ENCODE measurements at regions not wholly inside any gene's neighbourhood (a gene's known extent, or its start where the extent isn't known, plus 50 kb on each side); places are given as distances from the start of the nearest gene placed in this dataset.

DNA sequence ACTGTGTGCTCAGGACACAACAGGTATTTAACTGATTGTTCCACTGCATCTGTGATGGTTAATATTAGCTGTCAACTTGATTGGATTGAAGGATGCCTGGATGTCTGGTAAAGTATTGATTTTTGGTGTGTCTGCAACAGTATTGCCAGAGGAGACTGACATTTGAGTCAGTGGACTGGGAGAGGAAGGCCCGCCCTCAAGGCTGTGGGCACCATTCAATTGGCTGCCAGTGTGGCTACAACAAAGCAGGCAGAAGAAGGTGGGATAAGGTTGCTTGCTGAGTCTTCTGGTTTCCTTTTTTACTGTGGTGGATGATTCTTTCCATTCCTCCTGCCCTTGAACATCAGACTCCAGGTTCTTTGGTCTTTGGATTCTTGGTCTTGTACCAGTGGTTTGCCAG lies 137.1 kb upstream of the FAM13C start:
- no peak overlapping the region for H3K4me3 ChIP-seq
- H3K4me1 ChIP-seq = no peaks in the 10 kb centered on the region
- DNase-seq (ENCODE audit: extremely low spot score in 2 of 2) = no peak
- H3K27me3 ChIP-seq = no peaks in the 10 kb centered on the region
- intact Hi-C loops (cut with DNase I) = no loop called here
- H3K27ac ChIP-seq = no peak overlapping the region
- H3K9me3 ChIP-seq = peaks cover 6% of the 10 kb centered on the region
- H3K36me3 ChIP-seq = no peaks in the 10 kb centered on the region
- TF ChIP-seq, protein P1, sequence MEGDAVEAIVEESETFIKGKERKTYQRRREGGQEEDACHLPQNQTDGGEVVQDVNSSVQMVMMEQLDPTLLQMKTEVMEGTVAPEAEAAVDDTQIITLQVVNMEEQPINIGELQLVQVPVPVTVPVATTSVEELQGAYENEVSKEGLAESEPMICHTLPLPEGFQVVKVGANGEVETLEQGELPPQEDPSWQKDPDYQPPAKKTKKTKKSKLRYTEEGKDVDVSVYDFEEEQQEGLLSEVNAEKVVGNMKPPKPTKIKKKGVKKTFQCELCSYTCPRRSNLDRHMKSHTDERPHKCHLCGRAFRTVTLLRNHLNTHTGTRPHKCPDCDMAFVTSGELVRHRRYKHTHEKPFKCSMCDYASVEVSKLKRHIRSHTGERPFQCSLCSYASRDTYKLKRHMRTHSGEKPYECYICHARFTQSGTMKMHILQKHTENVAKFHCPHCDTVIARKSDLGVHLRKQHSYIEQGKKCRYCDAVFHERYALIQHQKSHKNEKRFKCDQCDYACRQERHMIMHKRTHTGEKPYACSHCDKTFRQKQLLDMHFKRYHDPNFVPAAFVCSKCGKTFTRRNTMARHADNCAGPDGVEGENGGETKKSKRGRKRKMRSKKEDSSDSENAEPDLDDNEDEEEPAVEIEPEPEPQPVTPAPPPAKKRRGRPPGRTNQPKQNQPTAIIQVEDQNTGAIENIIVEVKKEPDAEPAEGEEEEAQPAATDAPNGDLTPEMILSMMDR (IDR thresholded peaks at IDR 0.05) = no peak
- TF ChIP-seq POLR2AphosphoS5 (IDR thresholded peaks at IDR 0.05; ENCODE audit: insufficient read depth in 1 of 2, low read depth in 1 of 2) = no peak
- TF ChIP-seq POLR2A (IDR thresholded peaks at IDR 0.05) = no peak

DNA sequence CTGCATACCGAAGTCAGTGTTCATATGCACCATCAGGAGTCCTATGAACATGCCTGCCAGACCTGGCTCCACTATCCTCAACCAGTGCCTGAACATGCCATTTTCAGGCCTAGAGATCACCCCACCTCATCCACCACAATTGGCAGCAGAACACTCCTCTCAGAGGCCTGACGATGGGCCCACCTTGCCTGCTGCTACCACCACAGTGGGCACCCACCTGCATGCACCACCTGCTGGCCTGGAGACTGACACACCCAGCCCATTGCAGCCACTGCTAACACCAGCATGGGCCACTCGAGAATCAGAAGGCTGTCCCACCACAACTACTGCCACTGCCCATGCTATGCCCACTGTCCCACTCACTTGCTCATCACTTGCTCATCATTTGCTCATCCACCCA lies 130.7 kb upstream of the FAM13C start:
- no peaks in the 10 kb centered on the region for H3K36me3 ChIP-seq
- DNase-seq (ENCODE audit: extremely low spot score in 2 of 2) = no peak
- peaks cover 6% of the 10 kb centered on the region for H3K9me3 ChIP-seq
- intact Hi-C loops (cut with DNase I) = no loop called here
- no peak overlapping the region for H3K4me3 ChIP-seq
- H3K27ac ChIP-seq = no peak overlapping the region
- H3K4me1 ChIP-seq = no peaks in the 10 kb centered on the region
- TF ChIP-seq POLR2A (IDR thresholded peaks at IDR 0.05) (no peak), POLR2AphosphoS5 (IDR thresholded peaks at IDR 0.05; ENCODE audit: insufficient read depth in 1 of 2, low read depth in 1 of 2) (no peak)
- TF ChIP-seq, protein P1 (IDR thresholded peaks at IDR 0.05) = no peak
- no peaks in the 10 kb centered on the region for H3K27me3 ChIP-seq

DNA sequence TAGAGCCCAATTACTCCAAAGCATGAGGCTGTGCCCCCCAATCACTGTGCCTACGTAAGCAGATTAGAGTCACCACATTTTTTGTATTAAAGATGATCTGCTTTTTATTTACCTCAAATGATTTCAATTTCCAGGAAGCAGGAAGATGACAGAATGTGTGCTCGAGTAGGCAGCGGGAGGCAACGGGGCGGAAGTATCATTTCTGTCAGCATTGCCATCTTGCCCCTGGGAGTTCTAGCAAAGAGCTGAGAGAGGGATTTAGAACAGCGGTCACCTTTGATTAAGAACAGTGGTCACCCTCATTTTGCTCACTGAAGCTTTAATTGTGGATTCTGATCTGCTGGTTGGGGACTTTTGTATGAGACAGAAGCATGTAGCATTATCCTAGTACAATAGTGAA lies 117.1 kb upstream of the FAM13C start:
- H3K27ac ChIP-seq = no peak overlapping the region
- TF ChIP-seq POLR2A (IDR thresholded peaks at IDR 0.05) (no peak), POLR2AphosphoS5 (IDR thresholded peaks at IDR 0.05; ENCODE audit: insufficient read depth in 1 of 2, low read depth in 1 of 2) (no peak)
- TF ChIP-seq, protein P1 (IDR thresholded peaks at IDR 0.05) = no peak
- intact Hi-C loops (cut with DNase I) = no loop called here
- no peaks in the 10 kb centered on the region for H3K9me3 ChIP-seq
- no peaks in the 10 kb centered on the region for H3K36me3 ChIP-seq
- no peaks in the 10 kb centered on the region for H3K4me1 ChIP-seq
- H3K4me3 ChIP-seq = no peak overlapping the region
- H3K27me3 ChIP-seq = no peaks in the 10 kb centered on the region
- no peak for DNase-seq (ENCODE audit: extremely low spot score in 2 of 2)

DNA sequence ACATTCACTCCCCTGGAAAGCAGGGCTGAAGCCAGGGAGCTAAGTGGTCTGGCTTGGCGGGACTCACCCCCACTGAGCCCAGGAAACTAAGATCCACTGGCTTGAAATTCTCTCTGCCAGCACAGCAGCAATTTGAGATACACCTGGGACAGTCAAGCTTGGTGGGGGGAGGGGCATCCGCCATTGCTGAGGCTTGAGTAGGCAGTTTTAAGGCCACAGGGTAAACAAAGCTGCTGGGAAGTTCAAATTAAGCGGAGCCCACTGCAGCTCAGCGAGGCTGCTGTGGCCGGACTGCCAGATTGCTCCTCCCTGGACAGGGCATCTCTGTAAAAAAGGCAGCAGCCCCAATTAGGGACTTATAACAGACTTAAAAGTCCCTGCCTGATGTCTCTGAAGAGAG lies 108.2 kb upstream of the FAM13C start:
- H3K27ac ChIP-seq = no peak overlapping the region
- TF ChIP-seq, protein P1 (IDR thresholded peaks at IDR 0.05) = no peak
- no peak for TF ChIP-seq POLR2AphosphoS5 (IDR thresholded peaks at IDR 0.05; ENCODE audit: insufficient read depth in 1 of 2, low read depth in 1 of 2)
- no peaks in the 10 kb centered on the region for H3K4me1 ChIP-seq
- intact Hi-C loops (cut with DNase I) = no loop called here
- no peak for DNase-seq (ENCODE audit: extremely low spot score in 2 of 2)
- no peaks in the 10 kb centered on the region for H3K9me3 ChIP-seq
- no peaks in the 10 kb centered on the region for H3K36me3 ChIP-seq
- no peak overlapping the region for H3K4me3 ChIP-seq
- no peaks in the 10 kb centered on the region for H3K27me3 ChIP-seq

DNA sequence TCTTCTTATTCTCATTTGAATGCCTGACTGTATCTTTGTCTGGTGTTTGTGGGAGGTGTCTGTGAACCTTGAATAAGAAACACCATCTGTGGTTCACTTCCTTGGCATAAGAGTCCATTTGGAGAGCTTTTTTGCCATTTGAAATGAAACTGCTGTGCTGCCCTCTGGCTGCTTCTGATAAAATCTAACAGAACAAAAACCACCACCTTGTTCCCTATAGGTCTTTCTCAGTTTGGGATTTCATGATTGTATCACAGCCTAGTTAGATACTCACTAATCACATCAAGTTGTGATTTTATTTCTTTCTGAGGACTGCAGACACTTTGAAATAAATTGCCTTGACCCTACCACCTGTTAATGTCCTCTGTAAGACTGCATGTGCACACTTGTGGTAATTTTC lies 102.7 kb upstream of the FAM13C start:
- intact Hi-C loops (cut with DNase I) = no loop called here
- TF ChIP-seq, protein P1 (IDR thresholded peaks at IDR 0.05) = no peak
- no peak for TF ChIP-seq POLR2AphosphoS5 (IDR thresholded peaks at IDR 0.05; ENCODE audit: insufficient read depth in 1 of 2, low read depth in 1 of 2)
- no peak for TF ChIP-seq POLR2A (IDR thresholded peaks at IDR 0.05)

More for the DNA sequence above, 102.7 kb upstream of the FAM13C start:
- no peaks in the 10 kb centered on the region for H3K36me3 ChIP-seq
- no peaks in the 10 kb centered on the region for H3K27me3 ChIP-seq
- no peak overlapping the region for H3K4me3 ChIP-seq
- no peaks in the 10 kb centered on the region for H3K4me1 ChIP-seq
- H3K27ac ChIP-seq = no peak overlapping the region
- H3K9me3 ChIP-seq = no peaks in the 10 kb centered on the region
- no peak for DNase-seq (ENCODE audit: extremely low spot score in 2 of 2)

Data from vagina (tissue), 2 donors.